ENCODE measurements at regions not wholly inside any gene's neighbourhood (a gene's known extent, or its start where the extent isn't known, plus 50 kb on each side); places are given as distances from the start of the nearest gene placed in this dataset.
A peak's percentile ranks its signal among the peaks of the same experiment; 100 is the strongest.

- no peak overlapping the region for H3K4me3 Mint-ChIP-seq (ENCODE audit: unreplicated experiment)
- H3K4me1 Mint-ChIP-seq (ENCODE audit: unreplicated experiment), result no peaks in the 10 kb centered on the region
- DNase-seq (ENCODE audit: extremely low spot score, unreplicated experiment), result peak; percentile 74
- H3K36me3 Mint-ChIP-seq (ENCODE audit: unreplicated experiment), result no peaks in the 10 kb centered on the region
- no peaks in the 10 kb centered on the region for H3K27me3 Mint-ChIP-seq (ENCODE audit: unreplicated experiment)
- H3K27ac Mint-ChIP-seq (ENCODE audit: unreplicated experiment), result no peak overlapping the region
- TF ChIP-seq, protein P1, sequence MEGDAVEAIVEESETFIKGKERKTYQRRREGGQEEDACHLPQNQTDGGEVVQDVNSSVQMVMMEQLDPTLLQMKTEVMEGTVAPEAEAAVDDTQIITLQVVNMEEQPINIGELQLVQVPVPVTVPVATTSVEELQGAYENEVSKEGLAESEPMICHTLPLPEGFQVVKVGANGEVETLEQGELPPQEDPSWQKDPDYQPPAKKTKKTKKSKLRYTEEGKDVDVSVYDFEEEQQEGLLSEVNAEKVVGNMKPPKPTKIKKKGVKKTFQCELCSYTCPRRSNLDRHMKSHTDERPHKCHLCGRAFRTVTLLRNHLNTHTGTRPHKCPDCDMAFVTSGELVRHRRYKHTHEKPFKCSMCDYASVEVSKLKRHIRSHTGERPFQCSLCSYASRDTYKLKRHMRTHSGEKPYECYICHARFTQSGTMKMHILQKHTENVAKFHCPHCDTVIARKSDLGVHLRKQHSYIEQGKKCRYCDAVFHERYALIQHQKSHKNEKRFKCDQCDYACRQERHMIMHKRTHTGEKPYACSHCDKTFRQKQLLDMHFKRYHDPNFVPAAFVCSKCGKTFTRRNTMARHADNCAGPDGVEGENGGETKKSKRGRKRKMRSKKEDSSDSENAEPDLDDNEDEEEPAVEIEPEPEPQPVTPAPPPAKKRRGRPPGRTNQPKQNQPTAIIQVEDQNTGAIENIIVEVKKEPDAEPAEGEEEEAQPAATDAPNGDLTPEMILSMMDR (IDR thresholded peaks at IDR 0.05), result no peak
- peaks cover 10% of the 10 kb centered on the region for H3K9me3 Mint-ChIP-seq (ENCODE audit: unreplicated experiment)
These were observed 114.1 kb downstream of the ERMARD start for GRCh38 chr6:169865346-169866139.

- TF ChIP-seq, protein P1 (IDR thresholded peaks at IDR 0.05), result no peak
- H3K36me3 Mint-ChIP-seq (ENCODE audit: unreplicated experiment), result no peaks in the 10 kb centered on the region
- H3K9me3 Mint-ChIP-seq (ENCODE audit: unreplicated experiment), result peaks cover 10% of the 10 kb centered on the region
- H3K27me3 Mint-ChIP-seq (ENCODE audit: unreplicated experiment), result no peaks in the 10 kb centered on the region
- no peak overlapping the region for H3K4me3 Mint-ChIP-seq (ENCODE audit: unreplicated experiment)
- H3K27ac Mint-ChIP-seq (ENCODE audit: unreplicated experiment), result no peak overlapping the region
- no peaks in the 10 kb centered on the region for H3K4me1 Mint-ChIP-seq (ENCODE audit: unreplicated experiment)
- peak; percentile 79 for DNase-seq (ENCODE audit: extremely low spot score, unreplicated experiment)
These were observed 113.0 kb downstream of the ERMARD start for GRCh38 chr6:169864148-169865020.

DNA sequence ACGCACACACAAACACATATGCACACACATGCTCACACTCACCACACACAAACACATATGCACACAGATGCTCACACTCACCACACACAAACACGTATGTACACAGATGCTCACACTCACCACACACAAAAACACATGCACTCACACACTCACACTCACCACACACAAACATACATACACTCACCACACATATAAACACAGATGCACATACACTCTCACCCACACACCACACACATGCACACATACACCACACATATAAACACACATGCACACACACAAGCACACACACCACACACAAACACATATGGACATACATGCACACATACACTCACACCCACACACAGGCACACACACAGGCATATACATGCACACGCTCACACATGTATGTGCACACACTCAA lies 112.3 kb downstream of the ERMARD start:
- Mint-ChIP-seq H3K4me1 (ENCODE audit: unreplicated experiment) (no peaks in the 10 kb centered on the region), H3K9me3 (ENCODE audit: unreplicated experiment) (peaks cover 10% of the 10 kb centered on the region), H3K36me3 (ENCODE audit: unreplicated experiment) (no peaks in the 10 kb centered on the region), H3K4me3 (ENCODE audit: unreplicated experiment) (no peak overlapping the region), H3K27ac (ENCODE audit: unreplicated experiment) (no peak overlapping the region), H3K27me3 (ENCODE audit: unreplicated experiment) (no peaks in the 10 kb centered on the region)
- TF ChIP-seq, protein P1 (IDR thresholded peaks at IDR 0.05), result no peak
- no peak for DNase-seq (ENCODE audit: extremely low spot score, unreplicated experiment)

- no peaks in the 10 kb centered on the region for H3K4me1 Mint-ChIP-seq (ENCODE audit: unreplicated experiment)
- no peaks in the 10 kb centered on the region for H3K36me3 Mint-ChIP-seq (ENCODE audit: unreplicated experiment)
- no peak overlapping the region for H3K27ac Mint-ChIP-seq (ENCODE audit: unreplicated experiment)
- H3K27me3 Mint-ChIP-seq (ENCODE audit: unreplicated experiment), result no peaks in the 10 kb centered on the region
- peaks cover 10% of the 10 kb centered on the region for H3K9me3 Mint-ChIP-seq (ENCODE audit: unreplicated experiment)
- peak; percentile 77 for DNase-seq (ENCODE audit: extremely low spot score, unreplicated experiment)
- TF ChIP-seq, protein P1 (IDR thresholded peaks at IDR 0.05), result no peak
- H3K4me3 Mint-ChIP-seq (ENCODE audit: unreplicated experiment), result no peak overlapping the region
These were observed 111.6 kb downstream of the ERMARD start for GRCh38 chr6:169862892-169863525.

Data from osteocyte (in vitro differentiated cells).